OCI-LY7 (cell line): ENCODE measurements at regions not wholly inside any gene's neighbourhood (a gene's known extent, or its start where the extent isn't known, plus 50 kb on each side); places are given as distances from the start of the nearest gene placed in this dataset.

Source experiments
- EZH2phosphoT487 ChIP-seq: fragments of 200-600 bp; sonication (generic); IDR thresholded peaks from 2 replicates; pipeline ENCODE4 v1.6.1; 2018; ENCODE audit warnings: low read depth, borderline replicate concordance, mild to moderate bottlenecking, mixed run types, antibody characterized with exemption, low read length, moderate library complexity, mixed read lengths
- TF ChIP-seq, protein P1 (sequence below): fragments of 200-600 bp; sonication (generic); conservative IDR thresholded peaks from 2 replicates; pipeline ENCODE4 v1.5.1; 2014; ENCODE audit warnings: mild to moderate bottlenecking, antibody characterized with exemption, low read length, moderate library complexity, mixed read lengths

GRCh38 chr6:91173186-91173585 is 586.3 kb upstream of the MAP3K7 start:
- TF ChIP-seq, protein P1, sequence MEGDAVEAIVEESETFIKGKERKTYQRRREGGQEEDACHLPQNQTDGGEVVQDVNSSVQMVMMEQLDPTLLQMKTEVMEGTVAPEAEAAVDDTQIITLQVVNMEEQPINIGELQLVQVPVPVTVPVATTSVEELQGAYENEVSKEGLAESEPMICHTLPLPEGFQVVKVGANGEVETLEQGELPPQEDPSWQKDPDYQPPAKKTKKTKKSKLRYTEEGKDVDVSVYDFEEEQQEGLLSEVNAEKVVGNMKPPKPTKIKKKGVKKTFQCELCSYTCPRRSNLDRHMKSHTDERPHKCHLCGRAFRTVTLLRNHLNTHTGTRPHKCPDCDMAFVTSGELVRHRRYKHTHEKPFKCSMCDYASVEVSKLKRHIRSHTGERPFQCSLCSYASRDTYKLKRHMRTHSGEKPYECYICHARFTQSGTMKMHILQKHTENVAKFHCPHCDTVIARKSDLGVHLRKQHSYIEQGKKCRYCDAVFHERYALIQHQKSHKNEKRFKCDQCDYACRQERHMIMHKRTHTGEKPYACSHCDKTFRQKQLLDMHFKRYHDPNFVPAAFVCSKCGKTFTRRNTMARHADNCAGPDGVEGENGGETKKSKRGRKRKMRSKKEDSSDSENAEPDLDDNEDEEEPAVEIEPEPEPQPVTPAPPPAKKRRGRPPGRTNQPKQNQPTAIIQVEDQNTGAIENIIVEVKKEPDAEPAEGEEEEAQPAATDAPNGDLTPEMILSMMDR, result no peak
- no peak for TF ChIP-seq EZH2phosphoT487
